HG02870 (cell line): ENCODE measurements at regions not wholly inside any gene's neighbourhood (a gene's known extent, or its start where the extent isn't known, plus 50 kb on each side); places are given as distances from the start of the nearest gene placed in this dataset.

ENCODE experiments used
- ATAC-seq: cut with Tn5 transposase; IDR thresholded peaks from one replicate; pipeline ENCODE4 v1.9.1; 2021; ENCODE audit warnings: mild to moderate bottlenecking, moderate library complexity; ENCODE audit not compliant: unreplicated experiment

GRCh38 chr2:88832311-88832991 lies 141.0 kb downstream of the RPIA start:
- no peak for ATAC-seq

- no peak for ATAC-seq
These were observed 141.5 kb downstream of the RPIA start for GRCh38 chr2:88832992-88833389.

- no peak for ATAC-seq
These were observed 142.9 kb downstream of the RPIA start for GRCh38 chr2:88834376-88834775.

GRCh38 chr2:88834866-88835265 lies 143.4 kb downstream of the RPIA start:
- no peak for ATAC-seq

GRCh38 chr2:88835726-88836125 lies 144.3 kb downstream of the RPIA start:
- ATAC-seq, result no peak

GRCh38 chr2:88836351-88836750 lies 144.9 kb downstream of the RPIA start:
- ATAC-seq, result no peak

GRCh38 chr2:88837511-88838160 lies 146.2 kb downstream of the RPIA start:
- ATAC-seq, result no peak

GRCh38 chr2:88838165-88838635 lies 146.7 kb downstream of the RPIA start:
- ATAC-seq, result no peak

GRCh38 chr2:88841224-88841929 lies 149.9 kb downstream of the RPIA start:
- ATAC-seq, result no peak

- ATAC-seq, result no peak
These were observed 151.4 kb downstream of the RPIA start for GRCh38 chr2:88842656-88843460.

GRCh38 chr2:88843651-88844050 lies 152.2 kb downstream of the RPIA start:
- ATAC-seq, result no peak

- no peak for ATAC-seq
These were observed 153.5 kb downstream of the RPIA start for GRCh38 chr2:88844960-88845359.

- no peak for ATAC-seq
These were observed 154.5 kb downstream of the RPIA start for GRCh38 chr2:88845772-88846661.

- ATAC-seq, result no peak
These were observed 161.4 kb downstream of the RPIA start for GRCh38 chr2:88852753-88853402.

- ATAC-seq, result no peak
These were observed 161.9 kb downstream of the RPIA start for GRCh38 chr2:88853403-88853790.

- ATAC-seq, result no peak
These were observed 163.1 kb downstream of the RPIA start for GRCh38 chr2:88854528-88854927.

GRCh38 chr2:88855620-88856408 lies 164.3 kb downstream of the RPIA start:
- ATAC-seq, result no peak

GRCh38 chr2:88856409-88857135 lies 165.1 kb downstream of the RPIA start:
- ATAC-seq, result no peak
